ENCODE measurements at regions not wholly inside any gene's neighbourhood (a gene's known extent, or its start where the extent isn't known, plus 50 kb on each side); places are given as distances from the start of the nearest gene placed in this dataset.

DNA sequence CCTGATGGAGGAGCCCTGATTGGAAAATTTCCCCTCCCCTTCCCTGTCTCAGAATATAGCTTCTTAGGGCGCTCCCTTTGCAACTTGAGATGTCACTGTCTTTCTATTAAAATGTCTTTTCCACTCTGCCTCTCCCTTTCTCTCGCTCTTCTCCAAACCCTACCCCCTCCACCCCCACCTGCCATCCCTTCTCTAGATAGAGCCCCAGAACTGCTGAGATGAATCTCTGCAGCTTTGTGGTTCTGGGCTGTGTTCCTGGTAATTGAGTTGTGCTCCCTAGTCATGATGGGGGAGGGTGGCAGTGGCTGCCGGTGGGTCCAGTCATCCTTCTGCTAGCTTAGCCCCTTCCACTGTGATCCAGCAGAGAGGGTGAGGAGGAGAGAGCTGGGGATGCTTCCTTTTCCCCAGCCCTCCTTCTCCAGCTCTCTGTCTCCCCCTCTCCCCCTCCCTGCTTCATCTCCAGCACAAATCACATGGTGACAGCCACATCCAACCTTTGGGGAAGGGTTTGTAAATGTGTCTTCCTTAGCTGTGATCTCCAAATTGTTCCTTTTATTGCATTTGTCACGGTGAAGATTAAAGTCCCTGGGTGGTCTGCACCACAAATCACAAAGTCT is 50.8 kb upstream of the BTRC start:
- TF ChIP-seq EZH2 (IDR thresholded peaks at IDR 0.05; ENCODE audit: borderline replicate concordance, low read depth, low read length, severe bottlenecking) (no peak), CTCF (IDR thresholded peaks at IDR 0.05; ENCODE audit: extremely low read depth in 1 of 2, insufficient read depth in 1 of 2, low read depth in 1 of 2, low read length in 2 of 2) (no peak), GATA2 (IDR thresholded peaks at IDR 0.05; ENCODE audit: insufficient read depth, insufficient read length, low read depth, low read length) (no peak)

All from endothelial cell of umbilical vein (primary cell).